ENCODE measurements at regions not wholly inside any gene's neighbourhood (a gene's known extent, or its start where the extent isn't known, plus 50 kb on each side); places are given as distances from the start of the nearest gene placed in this dataset.

DNA sequence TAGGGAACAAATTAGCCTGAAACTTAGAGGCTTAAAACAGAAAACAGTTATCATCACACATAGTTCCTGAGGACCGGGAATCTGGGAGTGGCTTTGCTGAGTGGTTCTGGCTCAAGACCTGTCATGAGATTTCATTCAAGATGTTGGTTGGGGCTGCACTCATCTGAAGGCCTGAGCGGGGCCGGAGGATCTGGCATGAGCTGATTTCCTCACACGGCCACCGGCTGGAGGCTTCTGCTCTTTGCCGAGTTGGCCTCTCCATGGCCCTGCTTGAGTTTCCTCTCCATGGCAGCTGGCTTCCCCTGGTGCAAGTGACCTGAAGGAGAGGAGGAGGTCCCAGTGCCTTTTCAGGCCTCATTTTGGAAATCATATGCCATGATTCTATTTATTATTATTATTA, 128.1 kb downstream of the PAPOLA start:
- Histone ChIP-seq H3K4me3 (no peak overlapping the region), H3K36me3 (replicated peaks in 1 of 2) (no peaks in the 10 kb centered on the region), H3K27me3 (no peaks in the 10 kb centered on the region), H3K4me1 (replicated peaks in 1 of 2) (no peaks in the 10 kb centered on the region), H3K9me3 (replicated peaks in 1 of 3) (no peaks in the 10 kb centered on the region), H3K27ac (no peak overlapping the region)
- intact Hi-C loops (cut with DNase I): no loop called here
- TF ChIP-seq POLR2A (IDR thresholded peaks at IDR 0.05): no peak
- TF ChIP-seq, protein P1, sequence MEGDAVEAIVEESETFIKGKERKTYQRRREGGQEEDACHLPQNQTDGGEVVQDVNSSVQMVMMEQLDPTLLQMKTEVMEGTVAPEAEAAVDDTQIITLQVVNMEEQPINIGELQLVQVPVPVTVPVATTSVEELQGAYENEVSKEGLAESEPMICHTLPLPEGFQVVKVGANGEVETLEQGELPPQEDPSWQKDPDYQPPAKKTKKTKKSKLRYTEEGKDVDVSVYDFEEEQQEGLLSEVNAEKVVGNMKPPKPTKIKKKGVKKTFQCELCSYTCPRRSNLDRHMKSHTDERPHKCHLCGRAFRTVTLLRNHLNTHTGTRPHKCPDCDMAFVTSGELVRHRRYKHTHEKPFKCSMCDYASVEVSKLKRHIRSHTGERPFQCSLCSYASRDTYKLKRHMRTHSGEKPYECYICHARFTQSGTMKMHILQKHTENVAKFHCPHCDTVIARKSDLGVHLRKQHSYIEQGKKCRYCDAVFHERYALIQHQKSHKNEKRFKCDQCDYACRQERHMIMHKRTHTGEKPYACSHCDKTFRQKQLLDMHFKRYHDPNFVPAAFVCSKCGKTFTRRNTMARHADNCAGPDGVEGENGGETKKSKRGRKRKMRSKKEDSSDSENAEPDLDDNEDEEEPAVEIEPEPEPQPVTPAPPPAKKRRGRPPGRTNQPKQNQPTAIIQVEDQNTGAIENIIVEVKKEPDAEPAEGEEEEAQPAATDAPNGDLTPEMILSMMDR (IDR thresholded peaks at IDR 0.05): no peak
- 88 to 97% (median 95%) methylated on average over 5 to 6 of the region's 6 CpGs for WGBS, 4 donors
- peak in 2 of 7 donors; percentile 7 to 10 for DNase-seq

DNA sequence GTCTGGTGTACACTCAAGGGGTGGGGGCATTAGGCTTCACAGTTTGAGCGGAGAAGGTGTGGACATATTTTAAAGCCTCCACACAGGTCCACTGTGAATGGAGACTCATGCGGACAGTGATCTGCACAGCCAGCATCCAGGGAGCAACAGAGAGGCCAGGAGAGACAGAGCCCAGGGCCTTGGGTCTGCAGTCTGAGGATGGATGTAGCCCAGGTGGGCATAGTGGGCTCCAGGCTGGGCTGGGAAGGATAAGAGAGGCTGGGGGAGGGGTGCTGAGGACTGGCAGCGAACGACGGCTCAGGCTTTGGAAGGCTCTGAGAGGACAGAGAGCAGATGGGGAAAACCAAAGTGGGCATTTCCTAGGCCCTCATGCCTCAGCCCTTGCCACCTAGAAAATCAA, 128.8 kb downstream of the PAPOLA start:
- H3K36me3 ChIP-seq (replicated peaks in 1 of 2): no peaks in the 10 kb centered on the region
- intact Hi-C loops (cut with DNase I): no loop called here
- no peaks in the 10 kb centered on the region for H3K9me3 ChIP-seq (replicated peaks in 1 of 3)
- no peaks in the 10 kb centered on the region for H3K27me3 ChIP-seq
- H3K4me1 ChIP-seq (replicated peaks in 1 of 2): no peaks in the 10 kb centered on the region
- 90 to 93% (median 93%) methylated on average over 5 of the region's 5 CpGs for WGBS, 4 donors
- H3K4me3 ChIP-seq: no peak overlapping the region
- TF ChIP-seq, protein P1 (IDR thresholded peaks at IDR 0.05): no peak
- no peak for TF ChIP-seq POLR2A (IDR thresholded peaks at IDR 0.05)
- DNase-seq: peak in 2 of 7 donors; percentile 6 to 18
- H3K27ac ChIP-seq: no peak overlapping the region

DNA sequence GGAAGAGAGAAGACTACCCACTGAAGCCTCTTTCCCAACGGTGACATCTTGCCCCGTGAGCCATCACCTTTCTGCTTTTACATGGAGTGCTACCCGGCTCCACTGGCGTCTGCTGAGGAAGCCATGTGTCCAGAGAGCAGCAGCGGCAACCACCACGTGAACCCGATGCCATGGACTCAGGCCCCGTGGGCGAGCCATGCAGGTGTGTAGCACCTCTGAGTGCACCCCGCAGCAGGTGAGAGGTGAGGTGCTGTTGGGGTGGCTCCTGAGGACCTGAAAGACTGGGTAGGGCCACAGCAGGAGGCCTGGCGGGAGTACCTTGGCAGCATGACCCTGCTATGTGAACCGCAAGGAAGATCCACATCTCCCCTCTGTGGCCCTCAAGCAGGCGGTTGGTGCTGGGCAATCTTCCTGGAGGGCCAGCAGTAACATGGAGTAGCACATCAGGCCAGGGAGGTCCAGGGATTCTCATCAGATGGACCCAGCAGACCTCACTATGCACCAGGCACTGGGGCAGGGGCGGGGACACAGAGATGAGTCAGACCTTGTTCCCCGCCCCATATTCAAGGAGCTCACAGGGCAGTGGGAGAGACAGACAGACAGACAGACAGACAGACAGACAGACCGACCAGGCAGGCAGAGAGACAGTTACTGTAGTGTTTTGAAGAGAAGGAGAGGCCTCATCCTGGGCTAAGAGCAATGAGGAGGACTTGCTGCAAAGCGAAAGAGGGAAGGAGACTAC, 129.6 kb downstream of the PAPOLA start:
- Histone ChIP-seq H3K27me3 (no peaks in the 10 kb centered on the region), H3K36me3 (replicated peaks in 1 of 2) (no peaks in the 10 kb centered on the region), H3K4me3 (no peak overlapping the region), H3K9me3 (replicated peaks in 1 of 3) (no peaks in the 10 kb centered on the region), H3K4me1 (replicated peaks in 1 of 2) (no peaks in the 10 kb centered on the region), H3K27ac (no peak overlapping the region)
- 80 to 93% (median 86%) methylated on average over 15 to 17 of the region's 17 CpGs for WGBS, 4 donors
- TF ChIP-seq POLR2A (IDR thresholded peaks at IDR 0.05): no peak
- TF ChIP-seq, protein P1 (IDR thresholded peaks at IDR 0.05): no peak
- DNase-seq: peak in 2 of 7 donors; percentile 7 to 27
- intact Hi-C loops (cut with DNase I): no loop called here

DNA sequence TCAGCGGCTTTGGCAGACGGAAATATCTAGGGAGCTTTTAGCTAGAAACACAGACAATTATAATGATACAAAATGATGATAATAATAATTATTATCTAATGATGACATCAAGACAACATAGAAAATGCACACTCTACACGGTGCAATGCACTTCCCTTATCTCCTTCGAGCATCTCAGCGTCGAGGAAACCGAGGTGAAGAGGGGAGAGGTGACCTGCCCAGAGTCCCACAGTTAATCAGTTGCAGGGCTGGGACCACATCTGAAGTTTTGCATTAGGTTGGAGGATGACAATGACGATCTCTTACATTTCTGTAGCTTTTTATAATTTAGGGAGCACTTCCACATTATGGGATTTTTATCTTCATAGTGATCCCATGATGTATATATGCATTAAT, 130.2 kb downstream of the PAPOLA start:
- Histone ChIP-seq H3K9me3 (replicated peaks in 1 of 3) (no peaks in the 10 kb centered on the region), H3K4me3 (no peak overlapping the region)

More for the DNA sequence above, 130.2 kb downstream of the PAPOLA start:
- 69 to 81% (median 77%) methylated on average over 8 of the region's 8 CpGs for WGBS, 4 donors
- DNase-seq: no peak
- H3K27ac ChIP-seq: no peak overlapping the region
- no peaks in the 10 kb centered on the region for H3K4me1 ChIP-seq (replicated peaks in 1 of 2)
- no peaks in the 10 kb centered on the region for H3K27me3 ChIP-seq
- TF ChIP-seq, protein P1 (IDR thresholded peaks at IDR 0.05): no peak
- no peak for TF ChIP-seq POLR2A (IDR thresholded peaks at IDR 0.05)
- no peaks in the 10 kb centered on the region for H3K36me3 ChIP-seq (replicated peaks in 1 of 2)
- intact Hi-C loops (cut with DNase I): no loop called here

All from adrenal gland (tissue), 9 donors.